GM23338 (cell line): ENCODE measurements at regions not wholly inside any gene's neighbourhood (a gene's known extent, or its start where the extent isn't known, plus 50 kb on each side); places are given as distances from the start of the nearest gene placed in this dataset.

Source experiments
- ATAC-seq: fragments of 200-7000 bp; cut with Tn5 transposase; 3 replicates; pipeline ENCODE4 v1.9.1; 2020
- DNase-seq: peaks from one replicate; pipeline ENCODE4 v3.0.0-alpha.2; 2015; ENCODE audit warnings: low spot score
- H2AFZ ChIP-seq: fragments of 200-600 bp; sonication (generic); 2 replicates; pipeline ENCODE4 v1.8.0; 2016; ENCODE audit warnings: antibody characterized with exemption, mild to moderate bottlenecking, moderate library complexity
- H3F3A ChIP-seq: fragments of 200-600 bp; sonication (generic); replicated peaks from 2 replicates; pipeline ENCODE4 v1.8.0; 2017; ENCODE audit warnings: antibody characterized with exemption, mixed run types, low read depth
- H3K27ac ChIP-seq: fragments of 200-600 bp; sonication (generic); 2 replicates; pipeline ENCODE4 v1.6.1; 2016; ENCODE audit warnings: low read depth
- H3K27me3 ChIP-seq: fragments of 200-600 bp; sonication (generic); 2 replicates; pipeline ENCODE4 v1.8.0; 2016; ENCODE audit warnings: mild to moderate bottlenecking, mixed run types, moderate library complexity; ENCODE audit not compliant: insufficient read depth
- H3K36me3 ChIP-seq: fragments of 200-600 bp; sonication (generic); 2 replicates; pipeline ENCODE4 v1.8.0; 2016; ENCODE audit warnings: mild to moderate bottlenecking; ENCODE audit not compliant: insufficient read depth
- H3K4me1 ChIP-seq: fragments of 200-600 bp; sonication (generic); 2 replicates; pipeline ENCODE4 v1.8.0; 2016; ENCODE audit warnings: mild to moderate bottlenecking, moderate library complexity; ENCODE audit not compliant: insufficient read depth
- H3K4me2 ChIP-seq: fragments of 200-600 bp; sonication (generic); 2 replicates; pipeline ENCODE4 v1.7.1; 2017; ENCODE audit warnings: mixed run types
- H3K4me3 ChIP-seq: fragments of 200-600 bp; sonication (generic); 2 replicates; pipeline ENCODE4 v1.6.1; 2016; ENCODE audit warnings: mixed run types
- H3K79me2 ChIP-seq: fragments of 200-600 bp; sonication (generic); replicated peaks from 2 replicates; pipeline ENCODE4 v1.8.0; 2017; ENCODE audit warnings: mild to moderate bottlenecking; ENCODE audit not compliant: insufficient read depth
- H3K9me2 ChIP-seq: fragments of 200-600 bp; sonication (generic); 2 replicates; pipeline ENCODE4 v1.8.0; 2017; ENCODE audit not compliant: insufficient read depth
- H4K20me1 ChIP-seq: fragments of 200-600 bp; sonication (generic); replicated peaks from 2 replicates; pipeline ENCODE4 v1.8.0; 2017; ENCODE audit warnings: mild to moderate bottlenecking; ENCODE audit not compliant: insufficient read depth
- H3K27ac Mint-ChIP-seq: 2 replicates; pipeline ENCODE4 v1.8.0; 2020; ENCODE audit warnings: inconsistent platforms, mild to moderate bottlenecking, moderate library complexity, mixed read lengths
- H3K27me3 Mint-ChIP-seq: 3 replicates; pipeline ENCODE4 v1.8.0; 2022; ENCODE audit warnings: low read depth, mild to moderate bottlenecking, moderate library complexity, mixed read lengths, inconsistent platforms; ENCODE audit not compliant: insufficient read depth, poor library complexity
- H3K36me3 Mint-ChIP-seq: 3 replicates; pipeline ENCODE4 v1.8.0; 2021; ENCODE audit warnings: low read depth, mild to moderate bottlenecking, inconsistent platforms, moderate library complexity, mixed read lengths
- H3K4me1 Mint-ChIP-seq: 3 replicates; pipeline ENCODE4 v1.8.0; 2020; ENCODE audit warnings: mild to moderate bottlenecking, inconsistent platforms, mixed read lengths
- H3K4me3 Mint-ChIP-seq: 3 replicates; pipeline ENCODE4 v1.8.0; 2021; ENCODE audit warnings: moderate library complexity, mild to moderate bottlenecking, inconsistent platforms, mixed read lengths
- H3K9me3 Mint-ChIP-seq: 3 replicates; pipeline ENCODE4 v1.8.0; 2020; ENCODE audit warnings: moderate library complexity, mild to moderate bottlenecking, inconsistent platforms, mixed read lengths
- CREB1 ChIP-seq: fragments of 250-450 bp; sonication (Bioruptor Pico); IDR thresholded peaks from 2 replicates; pipeline ENCODE4 v1.5.0; 2020; ENCODE audit warnings: low read depth, mild to moderate bottlenecking, moderate library complexity
- CTCF ChIP-seq, 2 experiments: fragments of 200-600 bp in 1 of 2; sonication (generic) in 1 of 2; conservative IDR thresholded peaks; 2 replicates each; pipeline versions ENCODE4 v1.5.1 to v1.6.1; 2016 to 2017; ENCODE audit warnings: antibody characterized with exemption in 2 of 2, low read depth in 2 of 2, mild to moderate bottlenecking in 2 of 2, moderate library complexity in 1 of 2
- EZH2 ChIP-seq: fragments of 200-600 bp; sonication (generic); IDR thresholded peaks from one replicate; pipeline ENCODE4 v1.8.0; 2017; ENCODE audit warnings: antibody characterized with exemption, mild to moderate bottlenecking, low read depth; ENCODE audit not compliant: unreplicated experiment
- EZH2phosphoT487 ChIP-seq: fragments of 200-600 bp; sonication (generic); IDR thresholded peaks from one replicate; pipeline ENCODE4 v1.8.1; 2018; ENCODE audit warnings: antibody characterized with exemption; ENCODE audit not compliant: unreplicated experiment
- JUNB ChIP-seq: IDR thresholded peaks from one replicate; pipeline ENCODE4 v1.6.1; 2016; ENCODE audit warnings: antibody characterized with exemption; ENCODE audit not compliant: unreplicated experiment
- NANOG ChIP-seq: IDR thresholded peaks from 2 replicates; pipeline ENCODE4 v1.6.1; 2016; ENCODE audit warnings: antibody characterized with exemption, borderline replicate concordance
- POLR2AphosphoS5 ChIP-seq: IDR thresholded peaks from 2 replicates; pipeline ENCODE4 v1.6.1; 2016; ENCODE audit warnings: antibody characterized with exemption, low read depth
- STAT1 ChIP-seq: IDR thresholded peaks from one replicate; pipeline ENCODE4 v1.6.1; 2016; ENCODE audit warnings: antibody characterized with exemption; ENCODE audit not compliant: unreplicated experiment
- ZNF114 ChIP-seq: fragments of 250-450 bp; sonication (Bioruptor Pico); IDR thresholded peaks from 2 replicates; pipeline ENCODE4 v1.5.0; 2020; ENCODE audit warnings: mild to moderate bottlenecking, moderate library complexity
- ZNF331 ChIP-seq: fragments of 250-450 bp; sonication (Bioruptor Pico); IDR thresholded peaks from 2 replicates; pipeline ENCODE4 v1.5.0; 2020; ENCODE audit warnings: low read depth, mild to moderate bottlenecking, moderate library complexity
- ZNF462 ChIP-seq: fragments of 250-450 bp; sonication (Bioruptor Pico); IDR thresholded peaks from 2 replicates; pipeline ENCODE4 v1.5.0; 2020; ENCODE audit warnings: mild to moderate bottlenecking, moderate library complexity
- TF ChIP-seq, protein P1 (sequence below): IDR thresholded peaks from one replicate; pipeline ENCODE4 v1.6.1; 2018; ENCODE audit warnings: antibody characterized with exemption; ENCODE audit not compliant: unreplicated experiment
- TF ChIP-seq, protein P2 (sequence below): IDR thresholded peaks from 2 replicates; pipeline ENCODE4 v1.6.1; 2016; ENCODE audit warnings: antibody characterized with exemption

DNA sequence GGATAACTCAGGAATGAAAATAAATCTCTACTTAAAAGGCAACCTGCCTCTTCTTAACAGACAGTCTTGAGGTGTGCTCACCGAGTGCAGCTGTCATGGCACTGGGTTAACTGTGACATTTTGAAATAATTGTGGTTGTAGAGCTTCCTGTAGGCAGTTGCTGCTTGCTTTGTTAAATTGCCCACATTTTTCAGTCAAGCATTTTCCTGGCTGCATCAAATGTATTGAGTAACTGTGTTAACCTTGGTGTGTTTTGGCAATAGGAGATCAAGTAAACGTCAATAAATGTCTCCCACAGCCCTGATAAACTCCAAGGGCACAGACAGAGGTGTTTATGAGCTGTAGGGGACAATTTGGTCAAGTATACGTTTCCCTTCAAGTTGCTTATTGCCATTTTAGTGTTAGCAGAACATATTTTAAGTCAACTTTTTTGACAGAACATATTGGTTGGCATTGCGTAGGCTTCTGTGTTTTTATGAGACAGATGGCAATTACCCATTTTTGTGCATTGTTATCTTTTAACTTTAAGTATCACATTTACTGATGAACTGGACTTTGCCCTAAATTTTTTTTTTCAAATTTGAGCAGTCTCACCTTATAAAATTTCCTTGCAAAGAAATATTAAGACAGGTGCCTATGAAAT, 527.4 kb downstream of the C4orf33 start:
- Histone ChIP-seq H3K27ac (no peak overlapping the region), H4K20me1 (no peaks in the 10 kb centered on the region), H3K4me1 (no peaks in the 10 kb centered on the region), H3K4me3 (no peak overlapping the region), H3F3A (no peaks in the 10 kb centered on the region), H3K27me3 (no peaks in the 10 kb centered on the region), H2AFZ (no peak overlapping the region), H3K36me3 (no peaks in the 10 kb centered on the region), H3K9me2 (peaks cover 9% of the 10 kb centered on the region; the same call in 1 of the 2 replicates), H3K79me2 (no peaks in the 10 kb centered on the region), H3K4me2 (no peak overlapping the region)
- H3K36me3 Mint-ChIP-seq, result no peaks in the 10 kb centered on the region
- DNase-seq (no peak), ATAC-seq (no peak)
- no peak overlapping the region for H3K4me3 Mint-ChIP-seq
- no peaks in the 10 kb centered on the region for H3K9me3 Mint-ChIP-seq
- no peaks in the 10 kb centered on the region for H3K4me1 Mint-ChIP-seq
- H3K27me3 Mint-ChIP-seq, result no peaks in the 10 kb centered on the region
- H3K27ac Mint-ChIP-seq, result no peak overlapping the region
- TF ChIP-seq, protein P1, sequence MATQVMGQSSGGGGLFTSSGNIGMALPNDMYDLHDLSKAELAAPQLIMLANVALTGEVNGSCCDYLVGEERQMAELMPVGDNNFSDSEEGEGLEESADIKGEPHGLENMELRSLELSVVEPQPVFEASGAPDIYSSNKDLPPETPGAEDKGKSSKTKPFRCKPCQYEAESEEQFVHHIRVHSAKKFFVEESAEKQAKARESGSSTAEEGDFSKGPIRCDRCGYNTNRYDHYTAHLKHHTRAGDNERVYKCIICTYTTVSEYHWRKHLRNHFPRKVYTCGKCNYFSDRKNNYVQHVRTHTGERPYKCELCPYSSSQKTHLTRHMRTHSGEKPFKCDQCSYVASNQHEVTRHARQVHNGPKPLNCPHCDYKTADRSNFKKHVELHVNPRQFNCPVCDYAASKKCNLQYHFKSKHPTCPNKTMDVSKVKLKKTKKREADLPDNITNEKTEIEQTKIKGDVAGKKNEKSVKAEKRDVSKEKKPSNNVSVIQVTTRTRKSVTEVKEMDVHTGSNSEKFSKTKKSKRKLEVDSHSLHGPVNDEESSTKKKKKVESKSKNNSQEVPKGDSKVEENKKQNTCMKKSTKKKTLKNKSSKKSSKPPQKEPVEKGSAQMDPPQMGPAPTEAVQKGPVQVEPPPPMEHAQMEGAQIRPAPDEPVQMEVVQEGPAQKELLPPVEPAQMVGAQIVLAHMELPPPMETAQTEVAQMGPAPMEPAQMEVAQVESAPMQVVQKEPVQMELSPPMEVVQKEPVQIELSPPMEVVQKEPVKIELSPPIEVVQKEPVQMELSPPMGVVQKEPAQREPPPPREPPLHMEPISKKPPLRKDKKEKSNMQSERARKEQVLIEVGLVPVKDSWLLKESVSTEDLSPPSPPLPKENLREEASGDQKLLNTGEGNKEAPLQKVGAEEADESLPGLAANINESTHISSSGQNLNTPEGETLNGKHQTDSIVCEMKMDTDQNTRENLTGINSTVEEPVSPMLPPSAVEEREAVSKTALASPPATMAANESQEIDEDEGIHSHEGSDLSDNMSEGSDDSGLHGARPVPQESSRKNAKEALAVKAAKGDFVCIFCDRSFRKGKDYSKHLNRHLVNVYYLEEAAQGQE, result no peak
- TF ChIP-seq ZNF462 (CRISPR knock-in tag) (no peak), EZH2 (no peak), JUNB (no peak), ZNF331 (CRISPR knock-in tag) (no peak), STAT1 (no peak), NANOG (no peak), POLR2AphosphoS5 (no peak), CREB1 (no peak), EZH2phosphoT487 (no peak), CTCF (conservative IDR thresholded peaks at IDR 0.05; ENCODE audit: low read depth in 2 of 2) (no peak), ZNF114 (CRISPR knock-in tag) (no peak)
- TF ChIP-seq, protein P2, sequence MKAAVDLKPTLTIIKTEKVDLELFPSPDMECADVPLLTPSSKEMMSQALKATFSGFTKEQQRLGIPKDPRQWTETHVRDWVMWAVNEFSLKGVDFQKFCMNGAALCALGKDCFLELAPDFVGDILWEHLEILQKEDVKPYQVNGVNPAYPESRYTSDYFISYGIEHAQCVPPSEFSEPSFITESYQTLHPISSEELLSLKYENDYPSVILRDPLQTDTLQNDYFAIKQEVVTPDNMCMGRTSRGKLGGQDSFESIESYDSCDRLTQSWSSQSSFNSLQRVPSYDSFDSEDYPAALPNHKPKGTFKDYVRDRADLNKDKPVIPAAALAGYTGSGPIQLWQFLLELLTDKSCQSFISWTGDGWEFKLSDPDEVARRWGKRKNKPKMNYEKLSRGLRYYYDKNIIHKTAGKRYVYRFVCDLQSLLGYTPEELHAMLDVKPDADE, result no peak
